Right atrium auricular region (tissue), 2 donors: ENCODE measurements at regions not wholly inside any gene's neighbourhood (a gene's known extent, or its start where the extent isn't known, plus 50 kb on each side); places are given as distances from the start of the nearest gene placed in this dataset.

Source experiments
- DNase-seq: peaks from one replicate; pipeline ENCODE4 v3.0.0-alpha.2; 2019; ENCODE audit warnings: low spot score
- H3K27ac ChIP-seq, 2 donors: fragments of 200-600 bp; sonication (generic); 1 replicate in 1 of 2; 2 replicates in 1 of 2; pipeline ENCODE4 v1.5.1; 2016 to 2019
- H3K27me3 ChIP-seq, 2 donors: fragments of 200-600 bp; sonication (generic); one replicate each; pipeline versions ENCODE4 v1.5.1 to v1.6.0; 2017 to 2019
- H3K36me3 ChIP-seq: fragments of 200-600 bp; sonication (generic); one replicate; pipeline ENCODE4 v1.5.1; 2016
- H3K4me1 ChIP-seq, 2 donors: fragments of 200-600 bp; sonication (generic); one replicate each; pipeline versions ENCODE4 v1.5.1 to v1.6.0; 2017 to 2019
- H3K4me3 ChIP-seq, 2 donors: fragments of 200-600 bp; sonication (generic); 1 replicate in 1 of 2; 2 replicates in 1 of 2; pipeline ENCODE4 v1.5.1; 2017 to 2019; ENCODE audit warnings: mild to moderate bottlenecking in 1 of 2, moderate library complexity in 1 of 2
- H3K9me3 ChIP-seq, 2 donors: fragments of 200-600 bp; sonication (generic); one replicate each; pipeline ENCODE4 v1.5.1; 2019
- TF ChIP-seq, protein P1 (sequence below), 2 donors: fragments of 200-600 bp; sonication (generic); IDR thresholded peaks; one replicate each; pipeline ENCODE4 v1.5.1; 2019; ENCODE audit warnings: antibody characterized with exemption in 2 of 2

DNA sequence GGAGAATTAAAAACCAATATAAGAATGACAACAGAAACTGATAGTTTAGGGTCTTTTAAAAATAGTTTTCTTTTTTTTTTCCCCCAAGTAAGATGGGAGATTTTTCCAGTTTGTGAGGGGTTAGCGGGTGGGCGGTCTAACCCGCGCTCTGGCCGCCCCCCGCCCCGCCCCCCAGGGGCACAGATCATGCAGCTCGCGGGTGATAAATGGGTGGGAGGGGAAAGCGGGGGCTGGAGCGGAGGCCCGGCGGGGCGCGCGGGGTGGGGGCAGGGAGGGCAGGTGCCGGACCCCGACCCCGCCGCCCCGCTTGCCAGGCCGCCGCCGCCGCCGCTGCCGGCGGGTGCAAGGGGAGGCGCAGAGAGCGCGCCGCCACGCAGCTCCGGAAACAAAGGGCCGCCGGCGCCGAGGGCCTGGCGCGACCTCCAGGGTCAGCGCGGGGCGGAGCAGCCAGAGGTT lies 60.1 kb upstream of the GSE1 start:
- DNase-seq = no peak
- Histone ChIP-seq H3K27me3 (no peaks in the 10 kb centered on the region), H3K27ac (peak overlapping the region; percentile 88 to 92), H3K9me3 (no peaks in the 10 kb centered on the region), H3K4me1 (peaks cover 0 to 50% of the 10 kb centered on the region in 2 donors), H3K4me3 (peak overlapping the region; percentile 56 to 91), H3K36me3 (no peaks in the 10 kb centered on the region)
- TF ChIP-seq, protein P1, sequence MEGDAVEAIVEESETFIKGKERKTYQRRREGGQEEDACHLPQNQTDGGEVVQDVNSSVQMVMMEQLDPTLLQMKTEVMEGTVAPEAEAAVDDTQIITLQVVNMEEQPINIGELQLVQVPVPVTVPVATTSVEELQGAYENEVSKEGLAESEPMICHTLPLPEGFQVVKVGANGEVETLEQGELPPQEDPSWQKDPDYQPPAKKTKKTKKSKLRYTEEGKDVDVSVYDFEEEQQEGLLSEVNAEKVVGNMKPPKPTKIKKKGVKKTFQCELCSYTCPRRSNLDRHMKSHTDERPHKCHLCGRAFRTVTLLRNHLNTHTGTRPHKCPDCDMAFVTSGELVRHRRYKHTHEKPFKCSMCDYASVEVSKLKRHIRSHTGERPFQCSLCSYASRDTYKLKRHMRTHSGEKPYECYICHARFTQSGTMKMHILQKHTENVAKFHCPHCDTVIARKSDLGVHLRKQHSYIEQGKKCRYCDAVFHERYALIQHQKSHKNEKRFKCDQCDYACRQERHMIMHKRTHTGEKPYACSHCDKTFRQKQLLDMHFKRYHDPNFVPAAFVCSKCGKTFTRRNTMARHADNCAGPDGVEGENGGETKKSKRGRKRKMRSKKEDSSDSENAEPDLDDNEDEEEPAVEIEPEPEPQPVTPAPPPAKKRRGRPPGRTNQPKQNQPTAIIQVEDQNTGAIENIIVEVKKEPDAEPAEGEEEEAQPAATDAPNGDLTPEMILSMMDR (IDR thresholded peaks at IDR 0.05) = no peak

DNA sequence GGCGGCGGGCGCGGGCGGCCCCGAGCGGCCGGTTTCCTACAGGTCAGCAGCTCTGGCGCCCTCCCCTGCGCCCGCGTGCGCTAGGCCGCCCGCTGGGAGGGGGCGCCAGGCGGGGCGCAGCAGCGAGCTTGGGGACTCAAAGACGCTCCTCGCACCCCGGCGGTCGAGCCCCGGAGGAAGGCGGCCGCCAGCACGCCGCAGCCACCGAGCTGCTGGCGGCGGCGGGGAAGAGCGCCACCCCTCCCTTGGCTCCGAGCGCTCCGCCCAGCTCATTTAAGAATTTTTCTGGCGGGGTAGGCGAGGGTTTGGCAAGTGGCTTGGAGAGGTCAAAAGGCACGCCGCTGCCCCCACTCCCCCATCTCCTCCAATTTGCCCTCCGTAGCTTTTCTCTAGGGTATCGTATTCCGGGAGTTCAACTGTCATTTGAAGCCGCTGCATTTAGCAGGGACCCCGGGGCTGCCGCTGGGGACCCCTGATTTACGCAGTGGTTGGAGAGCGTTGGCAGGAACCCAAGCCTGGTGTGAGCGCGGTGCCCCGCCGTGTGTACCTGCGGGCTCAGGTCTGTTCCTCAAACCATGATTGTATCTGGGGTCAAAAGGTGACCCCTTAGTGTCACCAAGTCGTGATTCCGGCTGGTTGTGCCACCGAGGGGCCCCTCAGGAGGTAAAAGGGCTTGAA lies 59.5 kb upstream of the GSE1 start:
- no peaks in the 10 kb centered on the region for H3K36me3 ChIP-seq
- H3K27me3 ChIP-seq = no peaks in the 10 kb centered on the region
- DNase-seq = no peak
- H3K27ac ChIP-seq = peak overlapping the region; percentile 88 to 92
- H3K9me3 ChIP-seq = no peaks in the 10 kb centered on the region
- H3K4me1 ChIP-seq = peaks cover 0 to 55% of the 10 kb centered on the region in 2 donors
- peak overlapping the region; percentile 56 to 91 for H3K4me3 ChIP-seq
- TF ChIP-seq, protein P1 (IDR thresholded peaks at IDR 0.05) = peak in 1 of 2 donors; percentile 63

DNA sequence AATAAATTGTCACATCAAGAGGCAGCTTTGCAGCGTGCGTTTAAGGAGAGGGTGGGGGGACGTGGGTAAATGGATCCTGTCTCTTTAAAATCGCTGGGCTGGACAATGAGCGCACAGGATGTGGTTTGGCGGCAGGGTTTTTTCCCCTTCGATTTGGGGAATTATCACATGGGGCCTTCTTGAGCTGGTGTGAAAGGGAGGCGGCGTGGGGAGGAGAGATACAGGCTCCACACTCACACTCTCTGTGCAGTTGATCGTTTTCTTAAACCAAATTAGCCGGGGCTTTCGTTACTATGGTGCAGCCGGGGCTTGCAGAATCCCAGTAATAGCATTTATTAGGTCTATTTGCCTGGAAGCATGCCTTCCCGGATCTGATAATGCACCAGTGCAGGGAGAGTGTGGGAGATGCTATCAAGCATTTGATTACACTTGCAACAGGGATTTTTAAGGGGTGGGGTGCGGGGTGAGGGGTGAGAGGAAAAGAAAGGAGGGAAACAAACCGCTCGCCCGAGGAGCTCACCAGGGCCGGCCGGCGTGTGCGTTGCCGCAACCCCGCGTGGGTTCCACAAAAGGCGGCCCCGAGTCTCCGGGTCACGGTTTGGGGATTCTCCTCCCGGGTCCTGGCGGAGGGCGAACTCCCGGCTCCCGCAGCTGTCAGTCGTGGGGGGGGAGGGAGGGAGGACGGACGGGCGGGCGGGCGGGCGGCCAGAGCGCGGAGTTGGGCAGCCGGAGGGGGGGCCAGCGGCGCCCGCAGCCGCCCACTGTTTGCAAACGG lies 58.8 kb upstream of the GSE1 start:
- H3K27ac ChIP-seq = peak overlapping the region; percentile 88 to 92
- no peaks in the 10 kb centered on the region for H3K9me3 ChIP-seq
- H3K4me3 ChIP-seq = peak overlapping the region; percentile 56 to 91
- H3K4me1 ChIP-seq = peaks cover 0 to 63% of the 10 kb centered on the region in 2 donors
- H3K36me3 ChIP-seq = no peaks in the 10 kb centered on the region
- TF ChIP-seq, protein P1 (IDR thresholded peaks at IDR 0.05) = no peak
- H3K27me3 ChIP-seq = no peaks in the 10 kb centered on the region
- DNase-seq = peak; percentile 87

- no peaks in the 10 kb centered on the region for H3K36me3 ChIP-seq
- H3K27me3 ChIP-seq = no peaks in the 10 kb centered on the region
- peak; percentile 87 for DNase-seq
- no peaks in the 10 kb centered on the region for H3K9me3 ChIP-seq
- H3K4me1 ChIP-seq = peaks cover 0 to 65% of the 10 kb centered on the region in 2 donors
- TF ChIP-seq, protein P1 (IDR thresholded peaks at IDR 0.05) = no peak
- H3K4me3 ChIP-seq = peak overlapping the region; percentile 56 to 91
- peak overlapping the region; percentile 88 to 92 for H3K27ac ChIP-seq
Measured at GRCh38 chr16:85554889-85555718, 58.0 kb upstream of the GSE1 start.

- no peaks in the 10 kb centered on the region for H3K9me3 ChIP-seq
Measured at GRCh38 chr16:85555719-85556455, 57.2 kb upstream of the GSE1 start.

More at GRCh38 chr16:85555719-85556455, 57.2 kb upstream of the GSE1 start:
- peak overlapping the region; percentile 88 to 92 for H3K27ac ChIP-seq
- no peak for DNase-seq
- no peaks in the 10 kb centered on the region for H3K27me3 ChIP-seq
- H3K4me1 ChIP-seq = peaks cover 0 to 65% of the 10 kb centered on the region in 2 donors
- TF ChIP-seq, protein P1 (IDR thresholded peaks at IDR 0.05) = no peak
- H3K36me3 ChIP-seq = no peaks in the 10 kb centered on the region
- H3K4me3 ChIP-seq = peak overlapping the region; percentile 56 to 91
